HG03439 (cell line): ENCODE measurements at regions not wholly inside any gene's neighbourhood (a gene's known extent, or its start where the extent isn't known, plus 50 kb on each side); places are given as distances from the start of the nearest gene placed in this dataset.
"Not testable (repeated sequence)": the region's sequence is repeated elsewhere in the genome, so short reads cannot be mapped to it uniquely, and the experiment has no call there.

ENCODE experiments used
- ATAC-seq: cut with Tn5 transposase; IDR thresholded peaks from one replicate; pipeline ENCODE4 v1.9.1; 2021; ENCODE audit warnings: mild to moderate bottlenecking, moderate library complexity; ENCODE audit not compliant: unreplicated experiment

- ATAC-seq: no peak
Observed at GRCh38 chr2:137881711-137882110, 82.6 kb upstream of the HNMT start.

- ATAC-seq: no peak
Observed at GRCh38 chr2:137886083-137886831, 78.0 kb upstream of the HNMT start.

GRCh38 chr2:137888845-137889244 is 75.4 kb upstream of the HNMT start:
- no peak for ATAC-seq

GRCh38 chr2:137892739-137893138 is 71.5 kb upstream of the HNMT start:
- no peak for ATAC-seq

GRCh38 chr2:137893145-137893544 is 71.1 kb upstream of the HNMT start:
- no peak for ATAC-seq

GRCh38 chr2:137896467-137896866 is 67.8 kb upstream of the HNMT start:
- no peak for ATAC-seq

- no peak for ATAC-seq
Observed at GRCh38 chr2:137897082-137897481, 67.2 kb upstream of the HNMT start.

GRCh38 chr2:137900421-137901141 is 63.7 kb upstream of the HNMT start:
- no peak for ATAC-seq

- ATAC-seq: no peak
Observed at GRCh38 chr2:137910641-137911040, 53.6 kb upstream of the HNMT start.

- ATAC-seq: no peak
Observed at GRCh38 chr2:137912371-137912770, 51.9 kb upstream of the HNMT start.

- no peak for ATAC-seq
Observed at GRCh38 chr2:137913169-137913568, 51.1 kb upstream of the HNMT start.

- ATAC-seq: not testable (repeated sequence)
Observed at GRCh38 chr2:137913648-137914047, 50.6 kb upstream of the HNMT start.
